HepG2 (cell line): ENCODE measurements at regions not wholly inside any gene's neighbourhood (a gene's known extent, or its start where the extent isn't known, plus 50 kb on each side); places are given as distances from the start of the nearest gene placed in this dataset.
A peak's percentile ranks its signal among the peaks of the same experiment; 100 is the strongest.
"Not testable (repeated sequence)": the region's sequence is repeated elsewhere in the genome, so short reads cannot be mapped to it uniquely, and the experiment has no call there.

ENCODE experiments used
- ATAC-seq: fragments of 200-7000 bp; cut with Tn5 transposase; 3 replicates; pipeline ENCODE4 v1.9.1; 2020; ENCODE audit warnings: mild to moderate bottlenecking, moderate library complexity
- BruUV-seq: library from RNA; stranded (reverse); fragments of 400-500 nt; replicated peaks from 2 replicates; lab custom pipeline; 2021; lab: Mats Ljungman, UMichigan
- CTCF ChIA-PET: fragments of 300-600 bp; formaldehyde crosslinking; extraction: SDS; loops from one replicate; lab custom pipeline; 2021; ENCODE audit warnings: low total read pairs, inconsistent platforms, low intra/inter-chr PET ratio; lab: Yijun Ruan, JAX
- POLR2A ChIA-PET: fragments of 350-600 bp; sonication (Branson Sonifier 250); formaldehyde crosslinking; loops from one replicate; lab custom pipeline; 2020; ENCODE audit warnings: antibody characterized with exemption, inconsistent platforms; lab: Yijun Ruan, JAX
- DNase-seq: peaks from one replicate; pipeline ENCODE4 v3.0.0-alpha.2; 2015; ENCODE audit warnings: low spot score
- FAIRE-seq: peaks from 3 replicates; lab custom pipeline; 2011; peaks lifted over from hg19 to GRCh38; lab: Jason Lieb, UNC
- H2AFZ ChIP-seq: one replicate; pipeline ENCODE4 v1.6.1; 2011; ENCODE audit warnings: low read length, inconsistent platforms
- H3K27ac ChIP-seq: fragments of 300-600 bp; 3 replicates; pipeline ENCODE4 v1.8.0; 2011; ENCODE audit warnings: mixed run types, mild to moderate bottlenecking, mixed read lengths, low read length, inconsistent platforms; ENCODE audit not compliant: insufficient read depth; ENCODE audit errors: extremely low read length
- H3K27me3 ChIP-seq, 2 experiments: fragments of 200-600 bp in 1 of 2; 2 replicates in 1 of 2; 3 replicates in 1 of 2; pipeline versions ENCODE4 v1.6.0 to v1.8.0; 2011; ENCODE audit warnings: low read length in 2 of 2, mild to moderate bottlenecking in 2 of 2, moderate library complexity in 2 of 2, inconsistent platforms in 1 of 2; ENCODE audit not compliant: insufficient read depth in 2 of 2, control insufficient read depth in 1 of 2
- H3K36me3 ChIP-seq, 2 experiments: fragments of 200-600 bp in 1 of 2; replicated peaks in 1 of 2; 2 replicates in 1 of 2; 3 replicates in 1 of 2; pipeline versions ENCODE4 v1.5.1 to v1.8.0; 2011; ENCODE audit warnings: low read length in 2 of 2, inconsistent platforms in 1 of 2; ENCODE audit not compliant: insufficient read depth in 2 of 2, control insufficient read depth in 1 of 2
- H3K4me1 ChIP-seq: 2 replicates; pipeline ENCODE4 v1.5.1; 2012; ENCODE audit warnings: low read length, inconsistent platforms; ENCODE audit not compliant: insufficient read depth
- H3K4me2 ChIP-seq: 2 replicates; pipeline ENCODE4 v1.6.0; 2011; ENCODE audit warnings: low read depth, low read length, inconsistent platforms
- H3K4me3 ChIP-seq, 3 experiments: fragments of 200-600 bp in 1 of 3; sonication (generic), shearing (Covaris generic) in 1 of 3; replicated peaks in 1 of 3; 2 replicates each; pipeline ENCODE4 v1.5.1; 2011 to 2016; ENCODE audit warnings: low read length in 3 of 3, inconsistent platforms in 2 of 3, low read depth in 2 of 3, mild to moderate bottlenecking in 2 of 3, control low read depth in 1 of 3, mixed read lengths in 1 of 3; ENCODE audit not compliant: insufficient read depth in 1 of 3
- H3K79me2 ChIP-seq: one replicate; pipeline ENCODE4 v1.6.1; 2011; ENCODE audit warnings: low read length, inconsistent platforms; ENCODE audit not compliant: insufficient read depth
- H3K9ac ChIP-seq: 2 replicates; pipeline ENCODE4 v1.6.0; 2011; ENCODE audit warnings: mild to moderate bottlenecking, low read depth, low read length, inconsistent platforms; ENCODE audit not compliant: insufficient read depth
- H3K9me3 ChIP-seq: 2 replicates; pipeline ENCODE4 v1.5.1; 2012; ENCODE audit warnings: mild to moderate bottlenecking, low read length
- H4K20me1 ChIP-seq: 2 replicates; pipeline ENCODE4 v1.6.0; 2011; ENCODE audit warnings: inconsistent platforms, mild to moderate bottlenecking, low read length, moderate library complexity; ENCODE audit not compliant: insufficient read depth
- WGBS: methylation state at CpG from one replicate; pipeline ENCODE4 v1.1.6; 2017; ENCODE audit warnings: low lambda C conversion rate; 5-methylcytosine and 5-hydroxymethylcytosine counted together
- in situ Hi-C: cut with HindIII; loops from 2 replicates; pipeline ENCODE4 v1.10.0; 2017; ENCODE audit warnings: low pct_unique_long_range_greater_than_20kb; ENCODE audit not compliant: extremely low pct_ligation_motif_present
- intact Hi-C: fragments of 100-400 bp; cut with micrococcal nuclease; formaldehyde crosslinking; loops from one replicate; pipeline ENCODE4 v1.10.0; 2022; ENCODE audit not compliant: unreplicated experiment
- TF ChIP-seq, protein P1 (sequence below): IDR thresholded peaks from 2 replicates; pipeline ENCODE4 v1.4.0; 2020; ENCODE audit warnings: mild to moderate bottlenecking, missing genetic modification reagents
- TF ChIP-seq, protein P2 (sequence below): sonication (generic); formaldehyde crosslinking; conservative IDR thresholded peaks from 2 replicates; pipeline ENCODE4 v1.4.0; 2020; ENCODE audit warnings: mild to moderate bottlenecking, missing genetic modification reagents, moderate library complexity

DNA sequence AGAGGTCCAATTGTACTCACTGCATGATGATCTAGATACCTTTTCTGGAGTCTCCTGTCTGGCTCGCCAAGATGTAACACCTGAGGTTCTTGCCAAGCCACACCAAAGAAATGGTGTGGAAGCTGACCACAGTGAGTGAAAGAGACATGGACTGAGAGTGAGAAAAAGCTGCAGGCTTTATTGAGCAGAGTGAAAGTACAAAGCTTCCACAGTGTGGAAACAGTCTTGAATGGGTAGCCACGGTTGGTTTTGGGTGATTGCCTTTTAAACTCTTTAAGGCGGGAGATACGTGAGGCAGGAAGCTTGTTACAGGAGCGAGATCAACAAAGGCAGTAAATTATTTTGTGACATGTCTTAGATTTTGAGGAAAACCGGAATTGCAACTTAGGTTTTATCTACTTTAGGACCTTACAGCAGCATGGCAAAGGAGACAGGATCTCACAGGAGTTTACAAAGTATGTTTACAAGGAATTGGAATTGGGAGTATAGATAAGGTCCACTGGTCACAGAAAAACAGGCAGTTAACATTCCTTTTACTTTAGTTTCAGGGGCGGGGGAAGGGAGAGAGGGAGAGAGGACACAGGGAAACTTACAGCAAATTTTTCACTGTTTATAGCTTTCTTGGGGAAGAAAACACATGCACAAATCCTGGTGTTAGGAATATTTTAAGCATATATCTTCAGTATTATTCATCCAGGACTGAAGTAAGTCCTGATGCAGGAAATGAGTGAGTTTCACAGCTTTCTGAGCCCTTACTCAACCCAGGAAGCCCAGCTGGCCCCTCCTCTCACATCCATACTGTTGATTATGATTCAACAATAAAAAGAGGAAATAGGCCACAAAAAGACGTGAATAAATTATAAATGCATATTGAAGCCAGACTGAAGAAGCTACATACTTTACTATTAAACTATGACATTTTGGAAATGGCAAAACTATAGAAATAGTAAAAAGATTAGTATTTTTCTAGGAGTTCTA, 257.6 kb upstream of the MBL2 start:
- H2AFZ ChIP-seq, FAIRE-seq, in situ Hi-C loops, H3K79me2 ChIP-seq, H3K36me3 ChIP-seq, H3K4me2 ChIP-seq, H3K27ac ChIP-seq, H4K20me1 ChIP-seq, CTCF ChIA-PET, BruUV-seq, H3K9me3 ChIP-seq, H3K4me3 ChIP-seq, H3K9ac ChIP-seq, H3K27me3 ChIP-seq: not testable (repeated sequence)
- TF ChIP-seq, protein P1, sequence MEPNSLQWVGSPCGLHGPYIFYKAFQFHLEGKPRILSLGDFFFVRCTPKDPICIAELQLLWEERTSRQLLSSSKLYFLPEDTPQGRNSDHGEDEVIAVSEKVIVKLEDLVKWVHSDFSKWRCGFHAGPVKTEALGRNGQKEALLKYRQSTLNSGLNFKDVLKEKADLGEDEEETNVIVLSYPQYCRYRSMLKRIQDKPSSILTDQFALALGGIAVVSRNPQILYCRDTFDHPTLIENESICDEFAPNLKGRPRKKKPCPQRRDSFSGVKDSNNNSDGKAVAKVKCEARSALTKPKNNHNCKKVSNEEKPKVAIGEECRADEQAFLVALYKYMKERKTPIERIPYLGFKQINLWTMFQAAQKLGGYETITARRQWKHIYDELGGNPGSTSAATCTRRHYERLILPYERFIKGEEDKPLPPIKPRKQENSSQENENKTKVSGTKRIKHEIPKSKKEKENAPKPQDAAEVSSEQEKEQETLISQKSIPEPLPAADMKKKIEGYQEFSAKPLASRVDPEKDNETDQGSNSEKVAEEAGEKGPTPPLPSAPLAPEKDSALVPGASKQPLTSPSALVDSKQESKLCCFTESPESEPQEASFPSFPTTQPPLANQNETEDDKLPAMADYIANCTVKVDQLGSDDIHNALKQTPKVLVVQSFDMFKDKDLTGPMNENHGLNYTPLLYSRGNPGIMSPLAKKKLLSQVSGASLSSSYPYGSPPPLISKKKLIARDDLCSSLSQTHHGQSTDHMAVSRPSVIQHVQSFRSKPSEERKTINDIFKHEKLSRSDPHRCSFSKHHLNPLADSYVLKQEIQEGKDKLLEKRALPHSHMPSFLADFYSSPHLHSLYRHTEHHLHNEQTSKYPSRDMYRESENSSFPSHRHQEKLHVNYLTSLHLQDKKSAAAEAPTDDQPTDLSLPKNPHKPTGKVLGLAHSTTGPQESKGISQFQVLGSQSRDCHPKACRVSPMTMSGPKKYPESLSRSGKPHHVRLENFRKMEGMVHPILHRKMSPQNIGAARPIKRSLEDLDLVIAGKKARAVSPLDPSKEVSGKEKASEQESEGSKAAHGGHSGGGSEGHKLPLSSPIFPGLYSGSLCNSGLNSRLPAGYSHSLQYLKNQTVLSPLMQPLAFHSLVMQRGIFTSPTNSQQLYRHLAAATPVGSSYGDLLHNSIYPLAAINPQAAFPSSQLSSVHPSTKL = peak; percentile 25; the same call in 1 of the 2 replicates
- TF ChIP-seq, protein P2, sequence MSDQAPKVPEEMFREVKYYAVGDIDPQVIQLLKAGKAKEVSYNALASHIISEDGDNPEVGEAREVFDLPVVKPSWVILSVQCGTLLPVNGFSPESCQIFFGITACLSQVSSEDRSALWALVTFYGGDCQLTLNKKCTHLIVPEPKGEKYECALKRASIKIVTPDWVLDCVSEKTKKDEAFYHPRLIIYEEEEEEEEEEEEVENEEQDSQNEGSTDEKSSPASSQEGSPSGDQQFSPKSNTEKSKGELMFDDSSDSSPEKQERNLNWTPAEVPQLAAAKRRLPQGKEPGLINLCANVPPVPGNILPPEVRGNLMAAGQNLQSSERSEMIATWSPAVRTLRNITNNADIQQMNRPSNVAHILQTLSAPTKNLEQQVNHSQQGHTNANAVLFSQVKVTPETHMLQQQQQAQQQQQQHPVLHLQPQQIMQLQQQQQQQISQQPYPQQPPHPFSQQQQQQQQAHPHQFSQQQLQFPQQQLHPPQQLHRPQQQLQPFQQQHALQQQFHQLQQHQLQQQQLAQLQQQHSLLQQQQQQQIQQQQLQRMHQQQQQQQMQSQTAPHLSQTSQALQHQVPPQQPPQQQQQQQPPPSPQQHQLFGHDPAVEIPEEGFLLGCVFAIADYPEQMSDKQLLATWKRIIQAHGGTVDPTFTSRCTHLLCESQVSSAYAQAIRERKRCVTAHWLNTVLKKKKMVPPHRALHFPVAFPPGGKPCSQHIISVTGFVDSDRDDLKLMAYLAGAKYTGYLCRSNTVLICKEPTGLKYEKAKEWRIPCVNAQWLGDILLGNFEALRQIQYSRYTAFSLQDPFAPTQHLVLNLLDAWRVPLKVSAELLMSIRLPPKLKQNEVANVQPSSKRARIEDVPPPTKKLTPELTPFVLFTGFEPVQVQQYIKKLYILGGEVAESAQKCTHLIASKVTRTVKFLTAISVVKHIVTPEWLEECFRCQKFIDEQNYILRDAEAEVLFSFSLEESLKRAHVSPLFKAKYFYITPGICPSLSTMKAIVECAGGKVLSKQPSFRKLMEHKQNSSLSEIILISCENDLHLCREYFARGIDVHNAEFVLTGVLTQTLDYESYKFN (CRISPR knock-in tag) = peak; percentile 64
- intact Hi-C loops = loop anchor here (5.0 kb wide), 1 partner anchor 78 kb away; no protein-coding TSS in a partner anchor
- H3K4me1 ChIP-seq = peaks cover 30% of the 10 kb centered on the region
- peak; percentile 43; the same call in 1 of the 3 replicates for ATAC-seq
- WGBS = 61% methylated on average over 8 of the region's 8 CpGs
- POLR2A ChIA-PET = interaction anchor here (0.7 kb wide), 1 partner anchor 15 kb away, joined by 3 read pairs; no protein-coding TSS in a partner anchor
- peak; percentile 10 for DNase-seq
